ENCODE measurements at regions not wholly inside any gene's neighbourhood (a gene's known extent, or its start where the extent isn't known, plus 50 kb on each side); places are given as distances from the start of the nearest gene placed in this dataset.

DNA sequence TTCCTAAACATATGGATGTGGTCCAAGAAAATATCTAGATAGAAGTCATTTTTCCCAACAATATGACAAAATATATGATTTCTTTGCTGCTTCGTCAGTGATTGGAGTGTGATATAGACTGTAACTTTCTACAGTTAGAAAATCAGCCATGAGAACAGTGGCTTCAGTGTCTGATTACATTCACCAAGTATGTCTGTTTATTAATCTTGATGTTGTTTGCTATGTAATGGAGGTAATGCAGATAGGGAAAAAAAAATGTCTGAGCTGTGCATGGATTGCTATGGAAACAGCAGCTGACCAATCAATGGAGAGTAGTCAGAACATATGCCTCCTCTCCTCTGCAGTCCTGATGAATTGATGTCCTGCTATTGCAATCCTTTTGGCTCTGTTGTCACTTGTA, 72.3 kb upstream of the GAP43 start:
- no peak for DNase-seq
- H3K9me3 ChIP-seq = no peaks in the 10 kb centered on the region
- H3K4me3 ChIP-seq = no peak overlapping the region
- H3K27me3 ChIP-seq = no peaks in the 10 kb centered on the region
- H3K36me3 ChIP-seq = no peaks in the 10 kb centered on the region

DNA sequence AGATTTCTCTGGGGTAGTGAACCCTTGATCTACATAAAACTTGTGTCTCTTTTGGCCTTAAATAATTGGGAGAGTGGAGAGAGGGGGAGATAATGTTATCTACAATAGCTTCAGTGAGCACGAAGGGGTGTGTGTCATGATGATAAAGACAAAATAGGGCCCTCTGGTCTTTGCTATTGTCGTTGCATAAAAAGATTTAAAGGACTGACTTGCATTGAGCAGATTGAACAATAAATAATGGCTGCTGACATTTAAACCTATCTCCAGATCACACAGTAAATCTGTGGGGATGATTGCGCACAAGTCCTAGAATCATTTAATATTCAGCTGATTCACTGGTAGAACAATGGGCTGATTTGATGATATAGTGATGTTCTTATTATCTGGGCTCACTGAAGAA, 71.3 kb upstream of the GAP43 start:
- no peak overlapping the region for H3K4me3 ChIP-seq
- H3K36me3 ChIP-seq = no peaks in the 10 kb centered on the region
- DNase-seq = no peak
- no peaks in the 10 kb centered on the region for H3K27me3 ChIP-seq
- no peaks in the 10 kb centered on the region for H3K9me3 ChIP-seq

DNA sequence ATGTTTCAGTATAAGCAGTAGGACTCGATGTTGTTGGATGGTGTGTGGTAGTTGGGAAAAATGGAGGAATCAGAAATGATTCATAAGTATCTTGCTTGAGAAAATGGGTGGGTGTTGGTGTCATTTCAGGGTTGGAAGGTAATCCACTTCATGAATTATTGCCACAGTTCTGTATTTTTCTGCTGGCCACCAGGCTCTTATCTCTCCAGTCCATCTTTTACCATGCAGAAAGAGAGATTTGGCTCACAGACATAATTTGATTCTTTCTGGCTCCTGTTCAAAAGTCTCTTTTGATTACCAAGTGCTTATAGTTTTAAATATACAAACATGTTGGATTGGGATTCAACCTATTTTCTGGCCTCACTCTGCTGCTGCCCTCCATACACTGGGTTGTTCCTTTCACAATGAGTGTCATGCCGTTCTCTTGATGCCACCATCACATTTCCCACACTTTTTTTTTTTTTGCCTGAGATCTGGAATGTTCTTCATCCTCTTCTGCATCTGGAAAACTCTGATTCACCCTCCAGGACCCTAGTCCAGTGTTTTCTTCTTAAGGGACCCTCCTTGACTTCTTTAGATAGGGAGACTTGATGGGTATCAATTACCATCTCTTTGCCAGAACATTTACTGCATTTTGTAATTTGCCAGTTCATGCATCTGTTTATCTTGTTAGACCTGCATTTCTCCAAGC, 69.4 kb upstream of the GAP43 start:
- Histone ChIP-seq H3K4me3 (no peak overlapping the region), H3K27me3 (no peaks in the 10 kb centered on the region; the same call in 1 of the 2 replicates), H3K9me3 (no peaks in the 10 kb centered on the region), H3K36me3 (no peaks in the 10 kb centered on the region)
- no peak for DNase-seq

DNA sequence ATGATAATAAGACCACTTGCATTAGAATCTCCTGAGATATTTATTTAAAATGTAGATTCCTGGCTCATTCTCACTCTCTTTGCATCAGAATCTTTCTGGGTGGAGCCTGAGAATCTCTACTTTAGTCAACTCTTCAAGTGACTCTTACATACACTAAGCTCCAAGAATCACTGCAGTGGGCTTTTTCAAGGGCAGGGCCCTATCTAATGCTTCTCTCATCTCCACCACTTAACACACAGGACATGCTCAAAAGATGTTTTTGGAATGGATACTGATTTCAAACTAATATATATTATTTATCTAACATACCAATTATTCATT, 68.9 kb upstream of the GAP43 start:
- H3K36me3 ChIP-seq = no peaks in the 10 kb centered on the region
- DNase-seq = no peak
- H3K27me3 ChIP-seq = no peaks in the 10 kb centered on the region; the same call in 1 of the 2 replicates
- no peaks in the 10 kb centered on the region for H3K9me3 ChIP-seq
- H3K4me3 ChIP-seq = no peak overlapping the region

DNA sequence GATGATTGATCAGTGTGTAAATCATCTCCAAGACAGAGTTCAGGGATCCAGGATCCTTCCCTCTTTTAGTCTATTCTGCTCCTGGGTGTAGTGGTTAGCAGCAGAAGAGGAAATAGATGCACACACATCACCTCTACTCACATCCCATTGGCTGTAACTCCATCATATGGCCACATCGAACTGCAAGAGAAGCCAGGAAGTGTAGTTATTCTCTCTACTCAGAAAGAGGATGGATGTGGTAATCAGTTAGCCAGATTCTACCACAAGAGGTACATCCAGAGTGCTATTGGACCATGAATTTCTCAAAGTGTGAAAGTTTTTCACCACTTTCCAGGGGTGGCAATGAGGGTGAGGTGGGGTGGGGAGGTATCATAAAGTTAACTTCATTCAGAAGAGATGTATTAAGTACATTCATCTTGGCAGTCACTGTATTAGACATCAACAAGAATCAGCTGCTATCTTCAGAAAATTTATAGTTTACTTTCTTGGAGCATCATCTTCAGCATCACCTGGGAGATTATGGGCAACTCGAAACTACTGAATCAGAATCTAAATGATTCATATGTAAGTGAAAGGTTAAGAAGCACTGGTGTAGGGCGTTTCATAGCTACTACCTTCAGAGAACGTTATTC, 60.6 kb upstream of the GAP43 start:
- no peaks in the 10 kb centered on the region for H3K9me3 ChIP-seq
- H3K36me3 ChIP-seq = no peaks in the 10 kb centered on the region
- H3K4me3 ChIP-seq = no peak overlapping the region
- DNase-seq = no peak
- peaks cover 2% of the 10 kb centered on the region for H3K27me3 ChIP-seq

DNA sequence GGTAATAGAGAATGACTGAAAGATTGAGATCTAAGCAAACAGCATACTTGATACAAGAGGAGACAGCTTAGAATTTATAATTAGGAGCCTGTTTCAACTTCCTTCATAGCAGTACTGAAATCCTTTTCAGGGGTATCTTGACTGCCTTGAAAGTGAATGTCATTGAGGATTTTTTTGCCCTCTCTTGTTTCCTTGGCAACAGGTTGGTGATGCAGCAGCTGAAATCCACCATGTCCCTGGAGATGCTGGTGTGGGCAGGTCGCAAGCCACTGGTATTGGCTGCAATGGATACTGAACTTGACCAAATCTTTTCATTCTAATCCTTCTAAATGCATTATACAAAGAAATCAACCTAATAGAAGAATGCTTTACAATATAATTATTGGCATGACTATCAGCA, 59.3 kb upstream of the GAP43 start:
- H3K4me3 ChIP-seq = no peak overlapping the region
- H3K9me3 ChIP-seq = no peaks in the 10 kb centered on the region
- DNase-seq = no peak
- no peaks in the 10 kb centered on the region for H3K36me3 ChIP-seq
- H3K27me3 ChIP-seq = peaks cover 2% of the 10 kb centered on the region

DNA sequence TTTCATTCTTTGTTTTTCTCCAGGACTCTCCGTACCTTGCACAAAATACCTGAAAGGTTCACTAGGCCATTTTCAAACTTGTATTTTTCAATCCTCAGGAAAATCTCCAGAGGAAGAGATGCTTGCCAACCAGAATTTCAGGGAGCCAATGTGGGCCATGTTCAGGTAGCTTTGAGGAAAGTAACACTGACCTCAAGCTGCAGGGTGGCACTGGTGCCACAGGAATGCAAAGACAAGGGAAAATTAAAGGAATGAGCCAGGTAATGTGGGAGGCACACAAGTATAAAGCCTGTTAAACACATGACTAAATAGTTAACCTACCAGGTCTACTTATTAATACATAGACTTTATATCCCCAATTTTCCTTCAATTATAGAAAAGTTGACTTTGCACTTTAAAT, 51.9 kb upstream of the GAP43 start:
- H3K4me3 ChIP-seq = no peak overlapping the region
- H3K27me3 ChIP-seq = peaks cover 4% of the 10 kb centered on the region
- no peaks in the 10 kb centered on the region for H3K36me3 ChIP-seq
- no peak for DNase-seq
- H3K9me3 ChIP-seq = no peaks in the 10 kb centered on the region
